ENCODE measurements at regions not wholly inside any gene's neighbourhood (a gene's known extent, or its start where the extent isn't known, plus 50 kb on each side); places are given as distances from the start of the nearest gene placed in this dataset.
A peak's percentile ranks its signal among the peaks of the same experiment; 100 is the strongest.

GRCh38 chr6:11918739-11919605, 93.1 kb upstream of the HIVEP1 start:
- H3K9me3 ChIP-seq (ENCODE audit: control insufficient read depth in 2 of 2, insufficient read depth in 1 of 2, low read depth in 1 of 2, low read length in 1 of 2): no peaks in the 10 kb centered on the region
- H3K4me3 ChIP-seq (ENCODE audit: low read depth in 1 of 2, low read length in 2 of 2): no peak overlapping the region
- H3K4me1 ChIP-seq (ENCODE audit: control insufficient read depth in 2 of 2, insufficient read depth in 2 of 2, low read length in 1 of 2): peaks cover 0 to 4% of the 10 kb centered on the region in 2 donors
- WGBS, 2 donors: 73 to 74% methylated on average over 9 of the region's 9 CpGs
- no peaks in the 10 kb centered on the region for H3K27me3 ChIP-seq (ENCODE audit: control insufficient read depth in 1 of 2, insufficient read depth in 2 of 2, low read length in 2 of 2)
- no peaks in the 10 kb centered on the region for H3K36me3 ChIP-seq (ENCODE audit: control insufficient read depth in 2 of 2, insufficient read depth in 2 of 2, low read length in 1 of 2)
- H3K27ac ChIP-seq (ENCODE audit: low read depth in 2 of 2, low read length in 1 of 2): peak overlapping the region in 1 of 2 donors; percentile 57

- H3K27me3 ChIP-seq (ENCODE audit: control insufficient read depth in 1 of 2, insufficient read depth in 2 of 2, low read length in 2 of 2): no peaks in the 10 kb centered on the region
- H3K4me3 ChIP-seq (ENCODE audit: low read depth in 1 of 2, low read length in 2 of 2): no peak overlapping the region
- H3K9me3 ChIP-seq (ENCODE audit: control insufficient read depth in 2 of 2, insufficient read depth in 1 of 2, low read depth in 1 of 2, low read length in 1 of 2): no peaks in the 10 kb centered on the region
- H3K27ac ChIP-seq (ENCODE audit: low read depth in 2 of 2, low read length in 1 of 2): no peak overlapping the region
- H3K4me1 ChIP-seq (ENCODE audit: control insufficient read depth in 2 of 2, insufficient read depth in 2 of 2, low read length in 1 of 2): peaks cover 0 to 4% of the 10 kb centered on the region in 2 donors
- H3K36me3 ChIP-seq (ENCODE audit: control insufficient read depth in 2 of 2, insufficient read depth in 2 of 2, low read length in 1 of 2): no peaks in the 10 kb centered on the region
- WGBS, 2 donors: 72 to 73% methylated on average over 9 of the region's 9 CpGs
Observed at GRCh38 chr6:11917951-11918738, 94.0 kb upstream of the HIVEP1 start.

- no peaks in the 10 kb centered on the region for H3K36me3 ChIP-seq (ENCODE audit: control insufficient read depth in 2 of 2, insufficient read depth in 2 of 2, low read length in 1 of 2)
- H3K9me3 ChIP-seq (ENCODE audit: control insufficient read depth in 2 of 2, insufficient read depth in 1 of 2, low read depth in 1 of 2, low read length in 1 of 2): no peaks in the 10 kb centered on the region
- 95% methylated on average over 6 of the region's 6 CpGs for WGBS, 2 donors
Observed at GRCh38 chr6:11912420-11912819, 99.7 kb upstream of the HIVEP1 start.

GRCh38 chr6:11911538-11911937, 100.6 kb upstream of the HIVEP1 start:
- H3K9me3 ChIP-seq (ENCODE audit: control insufficient read depth in 2 of 2, insufficient read depth in 1 of 2, low read depth in 1 of 2, low read length in 1 of 2): no peaks in the 10 kb centered on the region
- no peaks in the 10 kb centered on the region for H3K27me3 ChIP-seq (ENCODE audit: control insufficient read depth in 1 of 2, insufficient read depth in 2 of 2, low read length in 2 of 2)
- no peaks in the 10 kb centered on the region for H3K4me1 ChIP-seq (ENCODE audit: control insufficient read depth in 2 of 2, insufficient read depth in 2 of 2, low read length in 1 of 2)
- no peak overlapping the region for H3K27ac ChIP-seq (ENCODE audit: low read depth in 2 of 2, low read length in 1 of 2)
- no peaks in the 10 kb centered on the region for H3K36me3 ChIP-seq (ENCODE audit: control insufficient read depth in 2 of 2, insufficient read depth in 2 of 2, low read length in 1 of 2)
- no peak overlapping the region for H3K4me3 ChIP-seq (ENCODE audit: low read depth in 1 of 2, low read length in 2 of 2)
- 74 to 78% methylated on average over 1 of the region's 1 CpG for WGBS, 2 donors

More at GRCh38 chr6:11912420-11912819, 99.7 kb upstream of the HIVEP1 start:
- no peak overlapping the region for H3K4me3 ChIP-seq (ENCODE audit: low read depth in 1 of 2, low read length in 2 of 2)
- no peak overlapping the region for H3K27ac ChIP-seq (ENCODE audit: low read depth in 2 of 2, low read length in 1 of 2)
- H3K4me1 ChIP-seq (ENCODE audit: control insufficient read depth in 2 of 2, insufficient read depth in 2 of 2, low read length in 1 of 2): no peaks in the 10 kb centered on the region
- H3K27me3 ChIP-seq (ENCODE audit: control insufficient read depth in 1 of 2, insufficient read depth in 2 of 2, low read length in 2 of 2): no peaks in the 10 kb centered on the region

- Histone ChIP-seq H3K36me3 (ENCODE audit: control insufficient read depth in 2 of 2, insufficient read depth in 2 of 2, low read length in 1 of 2) (no peaks in the 10 kb centered on the region), H3K4me1 (ENCODE audit: control insufficient read depth in 2 of 2, insufficient read depth in 2 of 2, low read length in 1 of 2) (no peaks in the 10 kb centered on the region), H3K4me3 (ENCODE audit: low read depth in 1 of 2, low read length in 2 of 2) (no peak overlapping the region), H3K27ac (ENCODE audit: low read depth in 2 of 2, low read length in 1 of 2) (no peak overlapping the region), H3K9me3 (ENCODE audit: control insufficient read depth in 2 of 2, insufficient read depth in 1 of 2, low read depth in 1 of 2, low read length in 1 of 2) (no peaks in the 10 kb centered on the region), H3K27me3 (ENCODE audit: control insufficient read depth in 1 of 2, insufficient read depth in 2 of 2, low read length in 2 of 2) (no peaks in the 10 kb centered on the region)
- WGBS, 2 donors: 78 to 80% methylated on average over 7 of the region's 7 CpGs
Observed at GRCh38 chr6:11909696-11910132, 102.4 kb upstream of the HIVEP1 start.

- WGBS, 2 donors: 84 to 86% methylated on average over 2 of the region's 2 CpGs
Observed at GRCh38 chr6:11908436-11909105, 103.5 kb upstream of the HIVEP1 start.

GRCh38 chr6:11903645-11904044, 108.5 kb upstream of the HIVEP1 start:
- no peak overlapping the region for H3K4me3 ChIP-seq (ENCODE audit: low read depth in 1 of 2, low read length in 2 of 2)
- no peaks in the 10 kb centered on the region for H3K9me3 ChIP-seq (ENCODE audit: control insufficient read depth in 2 of 2, insufficient read depth in 1 of 2, low read depth in 1 of 2, low read length in 1 of 2)
- H3K27me3 ChIP-seq (ENCODE audit: control insufficient read depth in 1 of 2, insufficient read depth in 2 of 2, low read length in 2 of 2): no peaks in the 10 kb centered on the region
- 93 to 96% methylated on average over 2 of the region's 2 CpGs for WGBS, 2 donors
- no peaks in the 10 kb centered on the region for H3K36me3 ChIP-seq (ENCODE audit: control insufficient read depth in 2 of 2, insufficient read depth in 2 of 2, low read length in 1 of 2)
- H3K27ac ChIP-seq (ENCODE audit: low read depth in 2 of 2, low read length in 1 of 2): no peak overlapping the region
- no peaks in the 10 kb centered on the region for H3K4me1 ChIP-seq (ENCODE audit: control insufficient read depth in 2 of 2, insufficient read depth in 2 of 2, low read length in 1 of 2)

More at GRCh38 chr6:11908436-11909105, 103.5 kb upstream of the HIVEP1 start:
- Histone ChIP-seq H3K27me3 (ENCODE audit: control insufficient read depth in 1 of 2, insufficient read depth in 2 of 2, low read length in 2 of 2) (no peaks in the 10 kb centered on the region), H3K36me3 (ENCODE audit: control insufficient read depth in 2 of 2, insufficient read depth in 2 of 2, low read length in 1 of 2) (no peaks in the 10 kb centered on the region), H3K27ac (ENCODE audit: low read depth in 2 of 2, low read length in 1 of 2) (no peak overlapping the region), H3K9me3 (ENCODE audit: control insufficient read depth in 2 of 2, insufficient read depth in 1 of 2, low read depth in 1 of 2, low read length in 1 of 2) (no peaks in the 10 kb centered on the region), H3K4me1 (ENCODE audit: control insufficient read depth in 2 of 2, insufficient read depth in 2 of 2, low read length in 1 of 2) (no peaks in the 10 kb centered on the region), H3K4me3 (ENCODE audit: low read depth in 1 of 2, low read length in 2 of 2) (no peak overlapping the region)

GRCh38 chr6:11902527-11902926, 109.6 kb upstream of the HIVEP1 start:
- H3K9me3 ChIP-seq (ENCODE audit: control insufficient read depth in 2 of 2, insufficient read depth in 1 of 2, low read depth in 1 of 2, low read length in 1 of 2): no peaks in the 10 kb centered on the region
- H3K4me3 ChIP-seq (ENCODE audit: low read depth in 1 of 2, low read length in 2 of 2): no peak overlapping the region
- no peaks in the 10 kb centered on the region for H3K36me3 ChIP-seq (ENCODE audit: control insufficient read depth in 2 of 2, insufficient read depth in 2 of 2, low read length in 1 of 2)
- 94 to 96% methylated on average over 2 of the region's 2 CpGs for WGBS, 2 donors
- H3K27ac ChIP-seq (ENCODE audit: low read depth in 2 of 2, low read length in 1 of 2): no peak overlapping the region
- H3K27me3 ChIP-seq (ENCODE audit: control insufficient read depth in 1 of 2, insufficient read depth in 2 of 2, low read length in 2 of 2): no peaks in the 10 kb centered on the region
- H3K4me1 ChIP-seq (ENCODE audit: control insufficient read depth in 2 of 2, insufficient read depth in 2 of 2, low read length in 1 of 2): no peaks in the 10 kb centered on the region
